SK-N-SH (cell line): ENCODE measurements at regions not wholly inside any gene's neighbourhood (a gene's known extent, or its start where the extent isn't known, plus 50 kb on each side); places are given as distances from the start of the nearest gene placed in this dataset.

ENCODE experiments used
- CTCF ChIP-seq: fragments of 200-600 bp; sonication (generic); IDR thresholded peaks from 2 replicates; pipeline ENCODE4 v1.6.1; 2017; ENCODE audit warnings: antibody characterized with exemption, mild to moderate bottlenecking, moderate library complexity
- FOSL2 ChIP-seq: IDR thresholded peaks from 2 replicates; pipeline ENCODE4 v1.4.0; 2012; ENCODE audit warnings: low read depth, mild to moderate bottlenecking, moderate library complexity, borderline replicate concordance
- MAX ChIP-seq: IDR thresholded peaks from 2 replicates; pipeline ENCODE4 v1.4.0; 2012; ENCODE audit warnings: low read depth
- YY1 ChIP-seq: IDR thresholded peaks from 2 replicates; pipeline ENCODE4 v1.4.0; 2012; ENCODE audit warnings: low read depth, mild to moderate bottlenecking
- TF ChIP-seq, protein P1 (sequence below): IDR thresholded peaks from 2 replicates; pipeline ENCODE4 v1.6.1; 2012; ENCODE audit warnings: mild to moderate bottlenecking, low read depth, low read length, moderate library complexity

GRCh38 chrX:125522752-125523151 lies 203.1 kb downstream of the TEX13C start:
- TF ChIP-seq, protein P1, sequence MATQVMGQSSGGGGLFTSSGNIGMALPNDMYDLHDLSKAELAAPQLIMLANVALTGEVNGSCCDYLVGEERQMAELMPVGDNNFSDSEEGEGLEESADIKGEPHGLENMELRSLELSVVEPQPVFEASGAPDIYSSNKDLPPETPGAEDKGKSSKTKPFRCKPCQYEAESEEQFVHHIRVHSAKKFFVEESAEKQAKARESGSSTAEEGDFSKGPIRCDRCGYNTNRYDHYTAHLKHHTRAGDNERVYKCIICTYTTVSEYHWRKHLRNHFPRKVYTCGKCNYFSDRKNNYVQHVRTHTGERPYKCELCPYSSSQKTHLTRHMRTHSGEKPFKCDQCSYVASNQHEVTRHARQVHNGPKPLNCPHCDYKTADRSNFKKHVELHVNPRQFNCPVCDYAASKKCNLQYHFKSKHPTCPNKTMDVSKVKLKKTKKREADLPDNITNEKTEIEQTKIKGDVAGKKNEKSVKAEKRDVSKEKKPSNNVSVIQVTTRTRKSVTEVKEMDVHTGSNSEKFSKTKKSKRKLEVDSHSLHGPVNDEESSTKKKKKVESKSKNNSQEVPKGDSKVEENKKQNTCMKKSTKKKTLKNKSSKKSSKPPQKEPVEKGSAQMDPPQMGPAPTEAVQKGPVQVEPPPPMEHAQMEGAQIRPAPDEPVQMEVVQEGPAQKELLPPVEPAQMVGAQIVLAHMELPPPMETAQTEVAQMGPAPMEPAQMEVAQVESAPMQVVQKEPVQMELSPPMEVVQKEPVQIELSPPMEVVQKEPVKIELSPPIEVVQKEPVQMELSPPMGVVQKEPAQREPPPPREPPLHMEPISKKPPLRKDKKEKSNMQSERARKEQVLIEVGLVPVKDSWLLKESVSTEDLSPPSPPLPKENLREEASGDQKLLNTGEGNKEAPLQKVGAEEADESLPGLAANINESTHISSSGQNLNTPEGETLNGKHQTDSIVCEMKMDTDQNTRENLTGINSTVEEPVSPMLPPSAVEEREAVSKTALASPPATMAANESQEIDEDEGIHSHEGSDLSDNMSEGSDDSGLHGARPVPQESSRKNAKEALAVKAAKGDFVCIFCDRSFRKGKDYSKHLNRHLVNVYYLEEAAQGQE: no peak
- TF ChIP-seq YY1 (no peak), CTCF (no peak), FOSL2 (no peak), MAX (no peak)
